Panc1 (cell line): ENCODE measurements at regions not wholly inside any gene's neighbourhood (a gene's known extent, or its start where the extent isn't known, plus 50 kb on each side); places are given as distances from the start of the nearest gene placed in this dataset.
A peak's percentile ranks its signal among the peaks of the same experiment; 100 is the strongest.

Experiments used
- ATAC-seq: fragments of 200-7000 bp; cut with Tn5 transposase; 2 replicates; pipeline ENCODE4 v1.9.1; 2020; ENCODE audit warnings: mild to moderate bottlenecking, moderate library complexity
- BruUV-seq: library from RNA; stranded (reverse); fragments of 400-500 nt; replicated peaks from 2 replicates; lab custom pipeline; 2021; lab: Mats Ljungman, UMichigan
- CTCF ChIA-PET: fragments of 300-600 bp; sonication (Branson Sonifier 250); formaldehyde crosslinking; loops from one replicate; lab custom pipeline; 2022; ENCODE audit warnings: antibody characterized with exemption; lab: Charles Lee
- POLR2A ChIA-PET: fragments of 300-600 bp; sonication (Branson Sonifier 250); formaldehyde crosslinking; loops from one replicate; lab custom pipeline; 2022; ENCODE audit warnings: antibody characterized with exemption; lab: Charles Lee
- DNase-seq: peaks from one replicate; pipeline ENCODE4 v3.0.0-alpha.2; 2010; ENCODE audit warnings: low read depth, low spot score
- H3K27ac ChIP-seq: 2 replicates; pipeline ENCODE4 v1.5.1; 2011; ENCODE audit warnings: mild to moderate bottlenecking, low read length, inconsistent platforms
- H3K27me3 ChIP-seq: fragments of 200-500 bp; sonication (Bioruptor generic); 2 replicates; pipeline ENCODE4 v1.6.0; 2014; ENCODE audit warnings: low read length, inconsistent platforms; ENCODE audit not compliant: control insufficient read depth, insufficient read depth
- H3K36me3 ChIP-seq: fragments of 200-500 bp; sonication (Bioruptor generic); 2 replicates; pipeline ENCODE4 v1.5.1; 2014; ENCODE audit warnings: inconsistent platforms, mild to moderate bottlenecking, low read length, moderate library complexity; ENCODE audit not compliant: control insufficient read depth, insufficient read depth
- H3K4me1 ChIP-seq: 2 replicates; pipeline ENCODE4 v1.5.1; 2011; ENCODE audit warnings: inconsistent platforms, mild to moderate bottlenecking, low read length, moderate library complexity; ENCODE audit not compliant: control insufficient read depth, insufficient read depth
- H3K4me3 ChIP-seq, 2 experiments: 2 replicates each; pipeline ENCODE4 v1.5.1; 2011 to 2012; ENCODE audit warnings: low read depth in 2 of 2, low read length in 2 of 2, mild to moderate bottlenecking in 2 of 2, inconsistent platforms in 1 of 2, moderate library complexity in 1 of 2
- H3K9me3 ChIP-seq: fragments of 200-500 bp; sonication (Bioruptor generic); 2 replicates; pipeline ENCODE4 v1.5.1; 2014; ENCODE audit warnings: low read depth, mild to moderate bottlenecking, inconsistent platforms, low read length, moderate library complexity; ENCODE audit not compliant: control insufficient read depth, insufficient read depth
- CTCF ChIP-seq: fragments of 450-650 bp; IDR thresholded peaks from 2 replicates; pipeline ENCODE4 v1.5.1; 2017; ENCODE audit warnings: mild to moderate bottlenecking
- POLR2AphosphoS5 ChIP-seq: IDR thresholded peaks from 2 replicates; pipeline ENCODE4 v1.6.1; 2012; ENCODE audit warnings: mild to moderate bottlenecking, low read depth, low read length, moderate library complexity
- SIN3A ChIP-seq: IDR thresholded peaks from 2 replicates; pipeline ENCODE4 v1.6.1; 2012; ENCODE audit warnings: low read depth, mild to moderate bottlenecking, low read length, moderate library complexity, borderline replicate concordance; ENCODE audit not compliant: insufficient read depth
- TCF7L2 ChIP-seq: IDR thresholded peaks from 2 replicates; pipeline ENCODE4 v1.6.1; 2011; ENCODE audit warnings: mild to moderate bottlenecking, low read depth, low read length, inconsistent platforms
- in situ Hi-C: cut with HindIII; loops from 2 replicates; pipeline ENCODE4 v1.10.0; 2016; ENCODE audit warnings: low sequenced_read_pairs, low pct_unique_long_range_greater_than_20kb
- intact Hi-C: fragments of 100-400 bp; cut with micrococcal nuclease; formaldehyde crosslinking; loops from one replicate; pipeline ENCODE4 v1.10.0; 2022; ENCODE audit not compliant: unreplicated experiment
- TF ChIP-seq, protein P1 (sequence below), 2 experiments: IDR thresholded peaks; 2 replicates each; pipeline ENCODE4 v1.6.1; 2011 to 2012; ENCODE audit warnings: low read depth in 2 of 2, control low read depth in 1 of 2, low read length in 1 of 2, mild to moderate bottlenecking in 1 of 2, moderate library complexity in 1 of 2; ENCODE audit not compliant: insufficient read depth in 1 of 2

DNA sequence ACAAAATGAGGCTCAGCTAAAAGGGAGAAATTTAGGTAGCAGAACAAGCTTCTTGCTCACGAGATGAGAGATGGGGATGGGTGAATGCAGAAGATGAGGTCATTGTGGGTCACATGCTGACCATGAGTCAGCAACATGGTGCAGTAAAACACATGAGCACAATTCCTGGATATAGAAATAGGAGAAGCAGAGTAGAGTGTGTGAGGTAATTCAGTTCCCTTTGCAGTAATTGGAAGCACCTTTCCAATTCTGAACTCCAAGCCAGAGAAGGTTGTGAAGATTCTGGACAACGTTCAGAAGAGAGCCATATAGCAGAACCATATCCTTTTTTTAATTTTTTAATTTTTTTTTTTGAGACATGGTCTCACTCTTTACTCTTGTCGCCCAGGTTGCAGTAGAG, 62.0 kb upstream of the LMNTD1 start:
- ChIA-PET POLR2A (no interaction called here), CTCF (no interaction called here)
- no TSS peak for BruUV-seq
- ATAC-seq, result no peak
- DNase-seq, result peak; percentile 10
- no peak overlapping the region for H3K27ac ChIP-seq
- H3K36me3 ChIP-seq, result no peaks in the 10 kb centered on the region
- in situ Hi-C loops, result no loop called here
- no peaks in the 10 kb centered on the region for H3K4me1 ChIP-seq
- no peaks in the 10 kb centered on the region for H3K9me3 ChIP-seq
- no peak overlapping the region for H3K4me3 ChIP-seq
- H3K27me3 ChIP-seq, result peaks cover 5% of the 10 kb centered on the region; the same call in 1 of the 2 replicates
- intact Hi-C loops, result no loop called here
- no peak for TF ChIP-seq SIN3A

GRCh38 chr12:25616286-25616685, 63.2 kb upstream of the LMNTD1 start:
- intact Hi-C loops (no loop called here), in situ Hi-C loops (no loop called here)
- H3K4me1 ChIP-seq, result no peaks in the 10 kb centered on the region
- no peaks in the 10 kb centered on the region for H3K36me3 ChIP-seq
- TF ChIP-seq, protein P1, sequence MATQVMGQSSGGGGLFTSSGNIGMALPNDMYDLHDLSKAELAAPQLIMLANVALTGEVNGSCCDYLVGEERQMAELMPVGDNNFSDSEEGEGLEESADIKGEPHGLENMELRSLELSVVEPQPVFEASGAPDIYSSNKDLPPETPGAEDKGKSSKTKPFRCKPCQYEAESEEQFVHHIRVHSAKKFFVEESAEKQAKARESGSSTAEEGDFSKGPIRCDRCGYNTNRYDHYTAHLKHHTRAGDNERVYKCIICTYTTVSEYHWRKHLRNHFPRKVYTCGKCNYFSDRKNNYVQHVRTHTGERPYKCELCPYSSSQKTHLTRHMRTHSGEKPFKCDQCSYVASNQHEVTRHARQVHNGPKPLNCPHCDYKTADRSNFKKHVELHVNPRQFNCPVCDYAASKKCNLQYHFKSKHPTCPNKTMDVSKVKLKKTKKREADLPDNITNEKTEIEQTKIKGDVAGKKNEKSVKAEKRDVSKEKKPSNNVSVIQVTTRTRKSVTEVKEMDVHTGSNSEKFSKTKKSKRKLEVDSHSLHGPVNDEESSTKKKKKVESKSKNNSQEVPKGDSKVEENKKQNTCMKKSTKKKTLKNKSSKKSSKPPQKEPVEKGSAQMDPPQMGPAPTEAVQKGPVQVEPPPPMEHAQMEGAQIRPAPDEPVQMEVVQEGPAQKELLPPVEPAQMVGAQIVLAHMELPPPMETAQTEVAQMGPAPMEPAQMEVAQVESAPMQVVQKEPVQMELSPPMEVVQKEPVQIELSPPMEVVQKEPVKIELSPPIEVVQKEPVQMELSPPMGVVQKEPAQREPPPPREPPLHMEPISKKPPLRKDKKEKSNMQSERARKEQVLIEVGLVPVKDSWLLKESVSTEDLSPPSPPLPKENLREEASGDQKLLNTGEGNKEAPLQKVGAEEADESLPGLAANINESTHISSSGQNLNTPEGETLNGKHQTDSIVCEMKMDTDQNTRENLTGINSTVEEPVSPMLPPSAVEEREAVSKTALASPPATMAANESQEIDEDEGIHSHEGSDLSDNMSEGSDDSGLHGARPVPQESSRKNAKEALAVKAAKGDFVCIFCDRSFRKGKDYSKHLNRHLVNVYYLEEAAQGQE (IDR thresholded peaks at IDR 0.05; ENCODE audit: insufficient read depth in 1 of 2, low read depth in 2 of 2, low read length in 1 of 2), result no peak
- no peak for TF ChIP-seq POLR2AphosphoS5
- TF ChIP-seq SIN3A, result no peak
- TF ChIP-seq CTCF, result no peak
- TF ChIP-seq TCF7L2, result no peak
- peaks cover 3% of the 10 kb centered on the region; the same call in 1 of the 2 replicates for H3K27me3 ChIP-seq
- ATAC-seq, result no peak
- no TSS peak for BruUV-seq
- POLR2A ChIA-PET, result no interaction called here
- no peak overlapping the region for H3K27ac ChIP-seq
- CTCF ChIA-PET, result no interaction called here
- H3K4me3 ChIP-seq, result no peak overlapping the region
- no peaks in the 10 kb centered on the region for H3K9me3 ChIP-seq
- no peak for DNase-seq

DNA sequence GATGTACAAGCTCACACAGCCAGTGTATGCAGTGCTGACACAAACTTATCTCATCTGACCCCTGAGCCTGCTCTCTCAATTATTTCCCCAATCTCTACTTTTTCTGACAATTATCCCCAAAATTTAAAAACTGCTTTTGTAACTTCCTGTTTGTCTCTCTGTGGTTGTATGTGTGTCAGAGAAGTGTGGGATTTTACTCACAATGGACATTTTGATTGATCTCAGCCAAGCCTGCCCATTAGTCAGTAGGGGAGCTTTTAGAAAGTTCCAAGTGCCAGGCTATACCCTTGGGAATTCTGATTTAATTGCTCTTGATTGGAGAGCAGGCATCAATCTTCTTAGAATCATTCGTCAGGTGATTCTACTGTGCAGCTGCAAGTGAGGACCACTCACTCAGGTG, 64.9 kb upstream of the LMNTD1 start:
- Histone ChIP-seq H3K4me1 (no peaks in the 10 kb centered on the region), H3K27ac (no peak overlapping the region), H3K4me3 (no peak overlapping the region), H3K36me3 (no peaks in the 10 kb centered on the region), H3K9me3 (no peaks in the 10 kb centered on the region), H3K27me3 (no peaks in the 10 kb centered on the region)
- in situ Hi-C loops, result no loop called here
- intact Hi-C loops, result no loop called here
- ChIA-PET POLR2A (interaction anchor here (0.5 kb wide), 1 partner anchor 67 kb away, joined by 3 read pairs; no protein-coding TSS in a partner anchor), CTCF (no interaction called here)
- ATAC-seq (no peak), DNase-seq (no peak)
- no peak for TF ChIP-seq SIN3A
- no peak for TF ChIP-seq CTCF
- TF ChIP-seq POLR2AphosphoS5, result no peak
- TF ChIP-seq, protein P1 (IDR thresholded peaks at IDR 0.05; ENCODE audit: insufficient read depth in 1 of 2, low read depth in 2 of 2, low read length in 1 of 2), result no peak
- no peak for TF ChIP-seq TCF7L2
- no TSS peak for BruUV-seq
